ENCODE measurements at regions not wholly inside any gene's neighbourhood (a gene's known extent, or its start where the extent isn't known, plus 50 kb on each side); places are given as distances from the start of the nearest gene placed in this dataset.
A peak's percentile ranks its signal among the peaks of the same experiment; 100 is the strongest.

- no peak overlapping the region for H3K4me3 ChIP-seq (ENCODE audit: low read length in 3 of 3)
- no peak for FAIRE-seq
- H3K4me1 ChIP-seq (ENCODE audit: control insufficient read depth in 2 of 3, insufficient read depth in 2 of 3, low read depth in 1 of 3, low read length in 3 of 3), result no peaks in the 10 kb centered on the region
- no peak for TF ChIP-seq CTCF (IDR thresholded peaks at IDR 0.05; ENCODE audit: borderline replicate concordance, extremely low read depth, insufficient read depth)
- peak in 2 of 5 donors; percentile 21 to 34 for DNase-seq
- H3K27me3 ChIP-seq (ENCODE audit: control insufficient read depth, insufficient read depth, low read length), result no peaks in the 10 kb centered on the region
- no peaks in the 10 kb centered on the region for H3K9me3 ChIP-seq (ENCODE audit: control insufficient read depth in 2 of 3, insufficient read depth in 1 of 3, low read length in 3 of 3)
- intact Hi-C loops (cut with DNase I), result no loop called here
- H3K9ac ChIP-seq (ENCODE audit: low read length in 3 of 3), result no peak overlapping the region
- no peaks in the 10 kb centered on the region for H3K36me3 ChIP-seq (ENCODE audit: control insufficient read depth in 2 of 3, insufficient read depth in 3 of 3, low read length in 3 of 3)
- H3K27ac ChIP-seq (ENCODE audit: low read depth in 2 of 2, low read length in 2 of 2), result no peak overlapping the region
Observed at GRCh38 chr18:42182728-42183700, 228.0 kb downstream of the PIK3C3 start.

GRCh38 chr18:42183746-42184145 lies 228.7 kb downstream of the PIK3C3 start:
- no peak for TF ChIP-seq CTCF (IDR thresholded peaks at IDR 0.05; ENCODE audit: borderline replicate concordance, extremely low read depth, insufficient read depth)
- intact Hi-C loops (cut with DNase I), result no loop called here
- no peaks in the 10 kb centered on the region for H3K27me3 ChIP-seq (ENCODE audit: control insufficient read depth, insufficient read depth, low read length)
- H3K9me3 ChIP-seq (ENCODE audit: control insufficient read depth in 2 of 3, insufficient read depth in 1 of 3, low read length in 3 of 3), result no peaks in the 10 kb centered on the region
- FAIRE-seq, result no peak
- no peaks in the 10 kb centered on the region for H3K36me3 ChIP-seq (ENCODE audit: control insufficient read depth in 2 of 3, insufficient read depth in 3 of 3, low read length in 3 of 3)
- no peaks in the 10 kb centered on the region for H3K4me1 ChIP-seq (ENCODE audit: control insufficient read depth in 2 of 3, insufficient read depth in 2 of 3, low read depth in 1 of 3, low read length in 3 of 3)
- H3K4me3 ChIP-seq (ENCODE audit: low read length in 3 of 3), result no peak overlapping the region
- H3K27ac ChIP-seq (ENCODE audit: low read depth in 2 of 2, low read length in 2 of 2), result no peak overlapping the region
- H3K9ac ChIP-seq (ENCODE audit: low read length in 3 of 3), result no peak overlapping the region
- no peak for DNase-seq

DNA sequence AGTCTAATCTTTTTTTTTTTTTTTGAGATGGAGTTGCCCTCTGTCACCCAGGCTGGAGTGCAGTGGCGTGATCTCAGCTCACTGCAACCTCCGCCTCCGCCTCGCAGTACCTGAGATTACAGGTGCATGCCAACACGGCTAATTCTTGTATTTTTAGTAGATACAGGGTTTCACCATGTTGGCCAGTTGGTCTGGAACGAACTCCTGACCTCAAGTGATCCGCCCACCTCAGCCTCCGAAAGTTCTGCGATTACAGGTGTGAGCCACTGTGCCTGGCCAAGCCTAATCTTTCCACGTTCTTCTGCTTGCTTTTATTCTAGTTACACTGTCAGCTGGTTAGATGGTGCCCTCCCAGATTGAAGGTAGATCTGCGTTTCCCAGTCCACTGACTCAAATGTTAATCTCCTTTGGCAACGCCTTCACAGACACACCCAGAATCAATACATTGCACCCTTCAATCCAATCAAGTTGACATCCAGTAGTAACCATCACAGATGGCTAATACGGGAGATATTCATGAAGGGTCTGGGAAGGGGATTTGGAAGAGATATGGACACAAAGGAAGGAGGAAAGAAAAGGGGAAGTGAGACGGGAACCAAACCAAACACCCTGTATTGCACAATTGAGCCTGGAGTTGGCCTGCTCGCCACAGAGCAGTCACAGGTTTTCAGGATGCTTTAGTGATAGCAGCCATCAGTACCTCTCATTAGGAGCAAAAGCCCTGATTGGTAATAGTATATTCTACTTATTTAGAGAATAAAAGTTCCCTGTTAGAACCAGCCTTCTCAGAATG lies 229.8 kb downstream of the PIK3C3 start:
- Histone ChIP-seq H3K36me3 (ENCODE audit: control insufficient read depth in 2 of 3, insufficient read depth in 3 of 3, low read length in 3 of 3) (no peaks in the 10 kb centered on the region), H3K27me3 (ENCODE audit: control insufficient read depth, insufficient read depth, low read length) (no peaks in the 10 kb centered on the region), H3K27ac (ENCODE audit: low read depth in 2 of 2, low read length in 2 of 2) (no peak overlapping the region), H3K4me3 (ENCODE audit: low read length in 3 of 3) (no peak overlapping the region), H3K9ac (ENCODE audit: low read length in 3 of 3) (no peak overlapping the region), H3K9me3 (ENCODE audit: control insufficient read depth in 2 of 3, insufficient read depth in 1 of 3, low read length in 3 of 3) (peaks cover 0 to 5% (median 0%) of the 10 kb centered on the region in 3 donors), H3K4me1 (ENCODE audit: control insufficient read depth in 2 of 3, insufficient read depth in 2 of 3, low read depth in 1 of 3, low read length in 3 of 3) (no peaks in the 10 kb centered on the region)
- no peak for TF ChIP-seq CTCF (IDR thresholded peaks at IDR 0.05; ENCODE audit: borderline replicate concordance, extremely low read depth, insufficient read depth)
- DNase-seq (no peak), FAIRE-seq (no peak)
- intact Hi-C loops (cut with DNase I), result no loop called here
